Stimulated activated effector memory CD8-positive, alpha-beta T cell treated with anti-CD3 and anti-CD28 coated beads, Interleukin-12 subunit alpha, Interleukin-12 subunit beta, amount 100 ng/mL, for 72 hours (primary cell): ENCODE measurements at regions not wholly inside any gene's neighbourhood (a gene's known extent, or its start where the extent isn't known, plus 50 kb on each side); places are given as distances from the start of the nearest gene placed in this dataset.
A peak's percentile ranks its signal among the peaks of the same experiment; 100 is the strongest.

ENCODE experiments used
- ATAC-seq: fragments of 150-1000 bp; cut with Tn5 transposase; 2 replicates; pipeline ENCODE4 v1.10.0; 2021
- DNase-seq, 2 donors: peaks; one replicate each; pipeline ENCODE4 v3.0.0; 2021 to 2022; ENCODE audit warnings: low spot score in 2 of 2
- H3K27ac Mint-ChIP-seq: one replicate; pipeline ENCODE4 v1.8.0; 2022; ENCODE audit warnings: mild to moderate bottlenecking, mixed read lengths
- H3K36me3 Mint-ChIP-seq: one replicate; pipeline ENCODE4 v1.8.0; 2022; ENCODE audit warnings: mild to moderate bottlenecking, mixed read lengths
- H3K4me1 Mint-ChIP-seq: one replicate; pipeline ENCODE4 v1.8.0; 2022; ENCODE audit warnings: mixed read lengths
- H3K4me3 Mint-ChIP-seq: one replicate; pipeline ENCODE4 v1.8.0; 2022; ENCODE audit warnings: mild to moderate bottlenecking, mixed read lengths
- H3K9me3 Mint-ChIP-seq: one replicate; pipeline ENCODE4 v1.8.0; 2022; ENCODE audit warnings: mixed read lengths

- ATAC-seq (peak; percentile 85), DNase-seq (no peak)
- no peak overlapping the region for H3K27ac Mint-ChIP-seq
- no peak overlapping the region for H3K4me3 Mint-ChIP-seq
- peaks cover 7% of the 10 kb centered on the region for H3K9me3 Mint-ChIP-seq
- H3K4me1 Mint-ChIP-seq = peaks cover 10% of the 10 kb centered on the region
- no peaks in the 10 kb centered on the region for H3K36me3 Mint-ChIP-seq
Observed at GRCh38 chr4:153950100-153950979, 161.5 kb upstream of the SFRP2 start.

- DNase-seq (no peak), ATAC-seq (no peak)
- Mint-ChIP-seq H3K4me1 (peaks cover 10% of the 10 kb centered on the region), H3K4me3 (no peak overlapping the region), H3K27ac (no peak overlapping the region), H3K9me3 (peaks cover 7% of the 10 kb centered on the region), H3K36me3 (no peaks in the 10 kb centered on the region)
Observed at GRCh38 chr4:153948041-153948440, 159.2 kb upstream of the SFRP2 start.

GRCh38 chr4:153947124-153947523, 158.2 kb upstream of the SFRP2 start:
- H3K27ac Mint-ChIP-seq = no peak overlapping the region
- H3K36me3 Mint-ChIP-seq = no peaks in the 10 kb centered on the region
- peaks cover 10% of the 10 kb centered on the region for H3K9me3 Mint-ChIP-seq
- H3K4me3 Mint-ChIP-seq = no peak overlapping the region
- no peak for ATAC-seq
- H3K4me1 Mint-ChIP-seq = peaks cover 10% of the 10 kb centered on the region
- no peak for DNase-seq

GRCh38 chr4:153945704-153946103, 156.8 kb upstream of the SFRP2 start:
- ATAC-seq (no peak), DNase-seq (no peak)
- Mint-ChIP-seq H3K9me3 (peaks cover 11% of the 10 kb centered on the region), H3K36me3 (no peaks in the 10 kb centered on the region), H3K27ac (no peak overlapping the region), H3K4me3 (no peak overlapping the region), H3K4me1 (peaks cover 10% of the 10 kb centered on the region)

GRCh38 chr4:153943738-153944415, 155.0 kb upstream of the SFRP2 start:
- ATAC-seq (peak; percentile 79), DNase-seq (no peak)
- Mint-ChIP-seq H3K36me3 (no peaks in the 10 kb centered on the region), H3K9me3 (peaks cover 11% of the 10 kb centered on the region), H3K4me1 (no peaks in the 10 kb centered on the region), H3K4me3 (no peak overlapping the region), H3K27ac (no peak overlapping the region)

GRCh38 chr4:153940916-153941315, 152.0 kb upstream of the SFRP2 start:
- no peaks in the 10 kb centered on the region for H3K4me1 Mint-ChIP-seq
- no peaks in the 10 kb centered on the region for H3K36me3 Mint-ChIP-seq
- DNase-seq (no peak), ATAC-seq (no peak)
- no peak overlapping the region for H3K27ac Mint-ChIP-seq
- H3K9me3 Mint-ChIP-seq = peaks cover 7% of the 10 kb centered on the region
- H3K4me3 Mint-ChIP-seq = no peak overlapping the region

GRCh38 chr4:153939570-153939969, 150.7 kb upstream of the SFRP2 start:
- Mint-ChIP-seq H3K4me3 (no peak overlapping the region), H3K4me1 (no peaks in the 10 kb centered on the region), H3K27ac (no peak overlapping the region), H3K36me3 (no peaks in the 10 kb centered on the region), H3K9me3 (peaks cover 4% of the 10 kb centered on the region)
- ATAC-seq (no peak), DNase-seq (no peak)

GRCh38 chr4:153938994-153939393, 150.1 kb upstream of the SFRP2 start:
- Mint-ChIP-seq H3K4me1 (no peaks in the 10 kb centered on the region), H3K27ac (no peak overlapping the region), H3K9me3 (peaks cover 4% of the 10 kb centered on the region), H3K36me3 (no peaks in the 10 kb centered on the region), H3K4me3 (no peak overlapping the region)
- no peak for DNase-seq
- ATAC-seq = no peak

- Mint-ChIP-seq H3K4me1 (no peaks in the 10 kb centered on the region), H3K27ac (no peak overlapping the region), H3K36me3 (no peaks in the 10 kb centered on the region), H3K9me3 (peaks cover 3% of the 10 kb centered on the region), H3K4me3 (no peak overlapping the region)
- DNase-seq = no peak
- ATAC-seq = no peak
Observed at GRCh38 chr4:153937289-153937688, 148.4 kb upstream of the SFRP2 start.

- Mint-ChIP-seq H3K36me3 (no peaks in the 10 kb centered on the region), H3K4me1 (no peaks in the 10 kb centered on the region), H3K27ac (no peak overlapping the region), H3K9me3 (no peaks in the 10 kb centered on the region), H3K4me3 (no peak overlapping the region)
- no peak for ATAC-seq
- DNase-seq = no peak
Observed at GRCh38 chr4:153936121-153936520, 147.2 kb upstream of the SFRP2 start.

GRCh38 chr4:153934688-153935017, 145.8 kb upstream of the SFRP2 start:
- Mint-ChIP-seq H3K4me1 (no peaks in the 10 kb centered on the region), H3K9me3 (no peaks in the 10 kb centered on the region), H3K4me3 (no peak overlapping the region), H3K27ac (no peak overlapping the region), H3K36me3 (no peaks in the 10 kb centered on the region)
- no peak for ATAC-seq
- no peak for DNase-seq

- H3K4me3 Mint-ChIP-seq = no peak overlapping the region
- H3K27ac Mint-ChIP-seq = no peak overlapping the region
- ATAC-seq (no peak), DNase-seq (no peak)
- no peaks in the 10 kb centered on the region for H3K9me3 Mint-ChIP-seq
- no peaks in the 10 kb centered on the region for H3K36me3 Mint-ChIP-seq
- H3K4me1 Mint-ChIP-seq = no peaks in the 10 kb centered on the region
Observed at GRCh38 chr4:153933915-153934687, 145.2 kb upstream of the SFRP2 start.

GRCh38 chr4:153931804-153932203, 142.9 kb upstream of the SFRP2 start:
- Mint-ChIP-seq H3K36me3 (no peaks in the 10 kb centered on the region), H3K9me3 (no peaks in the 10 kb centered on the region), H3K27ac (no peak overlapping the region), H3K4me1 (no peaks in the 10 kb centered on the region), H3K4me3 (no peak overlapping the region)
- DNase-seq (no peak), ATAC-seq (no peak)

GRCh38 chr4:153929675-153930074, 140.8 kb upstream of the SFRP2 start:
- DNase-seq (no peak), ATAC-seq (no peak)
- Mint-ChIP-seq H3K4me3 (no peak overlapping the region), H3K27ac (no peak overlapping the region), H3K9me3 (no peaks in the 10 kb centered on the region), H3K4me1 (no peaks in the 10 kb centered on the region), H3K36me3 (no peaks in the 10 kb centered on the region)

- no peaks in the 10 kb centered on the region for H3K4me1 Mint-ChIP-seq
- ATAC-seq = no peak
- H3K9me3 Mint-ChIP-seq = no peaks in the 10 kb centered on the region
- no peak for DNase-seq
- no peak overlapping the region for H3K27ac Mint-ChIP-seq
- H3K36me3 Mint-ChIP-seq = no peaks in the 10 kb centered on the region
- no peak overlapping the region for H3K4me3 Mint-ChIP-seq
Observed at GRCh38 chr4:153927451-153927850, 138.6 kb upstream of the SFRP2 start.
